Uterus (tissue), 2 donors: ENCODE measurements at regions not wholly inside any gene's neighbourhood (a gene's known extent, or its start where the extent isn't known, plus 50 kb on each side); places are given as distances from the start of the nearest gene placed in this dataset.

Experiments used
- CTCF ChIP-seq, 4 experiments: fragments of 200-600 bp in 2 of 4; fragments of 450-650 bp in 2 of 4; sonication (generic) in 2 of 4; IDR thresholded peaks; one replicate each; pipeline ENCODE4 v1.5.1; 2016 to 2019; ENCODE audit warnings: antibody characterized with exemption in 4 of 4, mild to moderate bottlenecking in 2 of 4, moderate library complexity in 1 of 4
- POLR2A ChIP-seq, 2 donors: fragments of 450-650 bp; IDR thresholded peaks; one replicate each; pipeline ENCODE4 v1.6.1; 2016; ENCODE audit warnings: antibody characterized with exemption in 2 of 2, mild to moderate bottlenecking in 1 of 2, moderate library complexity in 1 of 2

GRCh38 chr2:177024765-177025164 lies 187.8 kb upstream of the HNRNPA3 start:
- TF ChIP-seq CTCF (IDR thresholded peaks at IDR 0.05) (no peak), POLR2A (IDR thresholded peaks at IDR 0.05) (no peak)
